ENCODE measurements at regions not wholly inside any gene's neighbourhood (a gene's known extent, or its start where the extent isn't known, plus 50 kb on each side); places are given as distances from the start of the nearest gene placed in this dataset.
A peak's percentile ranks its signal among the peaks of the same experiment; 100 is the strongest.

GRCh38 chr7:136665878-136666509, 202.5 kb upstream of the CHRM2 start:
- DNase-seq, result peak in 1 of 2 experiments; percentile 1

- no peak for DNase-seq
These were observed 203.9 kb upstream of the CHRM2 start for GRCh38 chr7:136664537-136664936.

- no peak for DNase-seq
These were observed 210.9 kb upstream of the CHRM2 start for GRCh38 chr7:136657482-136657921.

GRCh38 chr7:136656516-136656915, 211.9 kb upstream of the CHRM2 start:
- DNase-seq, result no peak

- no peak for DNase-seq
These were observed 213.0 kb upstream of the CHRM2 start for GRCh38 chr7:136655414-136655813.

GRCh38 chr7:136654406-136654805, 214.0 kb upstream of the CHRM2 start:
- DNase-seq, result no peak

GRCh38 chr7:136652635-136653370, 215.6 kb upstream of the CHRM2 start:
- no peak for DNase-seq

GRCh38 chr7:136640977-136641376, 227.5 kb upstream of the CHRM2 start:
- DNase-seq, result no peak

GRCh38 chr7:136637813-136638212, 230.6 kb upstream of the CHRM2 start:
- DNase-seq, result no peak

GRCh38 chr7:136635751-136636150, 232.7 kb upstream of the CHRM2 start:
- DNase-seq, result no peak

- DNase-seq, result no peak
These were observed 249.6 kb upstream of the CHRM2 start for GRCh38 chr7:136618818-136619217.

GRCh38 chr7:136617176-136617575, 251.3 kb upstream of the CHRM2 start:
- no peak for DNase-seq

GRCh38 chr7:136605532-136606329, 262.7 kb upstream of the CHRM2 start:
- DNase-seq, result no peak

GRCh38 chr7:136601772-136602171, 266.7 kb upstream of the CHRM2 start:
- no peak for DNase-seq

GRCh38 chr7:136600475-136600874, 268.0 kb upstream of the CHRM2 start:
- DNase-seq, result no peak

- DNase-seq, result no peak
These were observed 273.7 kb upstream of the CHRM2 start for GRCh38 chr7:136594739-136595144.

GRCh38 chr7:136588216-136588615, 280.2 kb upstream of the CHRM2 start:
- no peak for DNase-seq

- peak in 1 of 2 experiments; percentile 3 for DNase-seq
These were observed 282.3 kb upstream of the CHRM2 start for GRCh38 chr7:136585954-136586670.

- no peak for DNase-seq
These were observed 302.0 kb upstream of the CHRM2 start for GRCh38 chr7:136566491-136566890.

- DNase-seq, result no peak
These were observed 312.5 kb upstream of the CHRM2 start for GRCh38 chr7:136555933-136556332.

- DNase-seq, result no peak
These were observed 316.8 kb upstream of the CHRM2 start for GRCh38 chr7:136551618-136552017.

- no peak for DNase-seq
These were observed 318.7 kb upstream of the CHRM2 start for GRCh38 chr7:136549756-136550155.

GRCh38 chr7:136533732-136534131, 334.7 kb upstream of the CHRM2 start:
- DNase-seq, result no peak

All from Kasumi-1 (cell line).